Activated CD4-positive, alpha-beta memory T cell treated with anti-CD3 and anti-CD28 coated beads, Interleukin-2, amount 10 ng/mL, durations not matched to agents 7 days and 5 days (primary cell): ENCODE measurements at regions not wholly inside any gene's neighbourhood (a gene's known extent, or its start where the extent isn't known, plus 50 kb on each side); places are given as distances from the start of the nearest gene placed in this dataset.

ENCODE experiments used
- CTCF ChIA-PET: fragments of 350-600 bp; sonication (Branson Sonifier 250); formaldehyde crosslinking; loops from one replicate; lab custom pipeline; 2021; ENCODE audit warnings: antibody characterized with exemption, inconsistent platforms; lab: Charles Lee
- POLR2A ChIA-PET: fragments of 350-600 bp; sonication (Branson Sonifier 250); formaldehyde crosslinking; loops from one replicate; lab custom pipeline; 2021; ENCODE audit warnings: antibody characterized with exemption; lab: Charles Lee
- DNase-seq: peaks from one replicate; pipeline ENCODE4 v3.0.0-alpha.2; 2020
- H3K27ac Mint-ChIP-seq: one replicate; pipeline ENCODE4 v1.8.0; 2021; ENCODE audit warnings: mild to moderate bottlenecking, mixed read lengths
- H3K27me3 Mint-ChIP-seq: one replicate; pipeline ENCODE4 v1.8.0; 2021; ENCODE audit warnings: mixed read lengths
- H3K36me3 Mint-ChIP-seq: one replicate; pipeline ENCODE4 v1.8.0; 2021; ENCODE audit warnings: low read depth, mixed read lengths
- H3K4me1 Mint-ChIP-seq: one replicate; pipeline ENCODE4 v1.8.0; 2021; ENCODE audit warnings: mixed read lengths
- H3K4me3 Mint-ChIP-seq: one replicate; pipeline ENCODE4 v1.8.0; 2021; ENCODE audit warnings: mild to moderate bottlenecking, mixed read lengths
- H3K9me3 Mint-ChIP-seq: one replicate; pipeline ENCODE4 v1.8.0; 2021; ENCODE audit warnings: mixed read lengths

DNA sequence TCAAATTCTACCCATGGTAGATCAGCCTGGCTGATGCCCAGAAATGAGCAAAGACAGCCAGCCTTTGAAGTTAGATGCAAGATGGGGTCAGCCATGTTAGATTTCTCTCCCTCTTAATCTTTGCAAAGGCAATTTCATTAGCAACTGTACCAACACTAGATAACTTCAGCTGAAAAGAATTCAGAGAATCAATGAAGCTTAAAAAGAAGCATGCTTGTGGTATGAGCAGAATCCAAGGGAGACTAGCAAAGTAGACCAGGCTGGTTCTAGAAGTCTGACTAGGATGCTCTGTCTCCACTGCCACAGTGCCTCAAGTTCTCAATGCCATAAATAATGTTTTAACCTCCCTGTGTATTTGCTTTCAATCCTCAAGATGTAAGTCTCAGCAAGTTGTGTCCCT is 247.3 kb downstream of the SLC7A11 start:
- Mint-ChIP-seq H3K9me3 (no peaks in the 10 kb centered on the region), H3K36me3 (no peaks in the 10 kb centered on the region), H3K4me3 (no peak overlapping the region), H3K27me3 (no peaks in the 10 kb centered on the region), H3K27ac (no peak overlapping the region), H3K4me1 (no peaks in the 10 kb centered on the region)
- CTCF ChIA-PET = no interaction called here
- POLR2A ChIA-PET = no interaction called here
- no peak for DNase-seq

DNA sequence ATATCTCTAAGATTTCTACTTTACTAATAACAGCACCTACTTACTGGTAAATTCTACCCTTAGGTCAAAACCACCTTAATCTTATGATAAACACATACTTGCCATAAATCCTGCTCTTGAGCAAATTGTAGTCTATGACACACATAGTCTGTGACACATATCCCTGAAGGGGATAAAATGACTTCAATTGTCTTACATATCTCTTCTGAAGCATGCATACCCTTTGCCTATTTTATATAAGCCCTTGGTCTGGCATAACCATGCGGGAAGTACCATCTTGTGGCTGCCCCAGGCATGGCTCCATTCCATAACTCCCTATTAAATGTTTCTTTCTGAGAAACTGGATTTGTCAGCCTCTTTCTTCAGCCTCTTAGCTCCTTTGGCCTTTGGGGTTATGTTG is 248.9 kb downstream of the SLC7A11 start:
- Mint-ChIP-seq H3K4me1 (no peaks in the 10 kb centered on the region), H3K27ac (no peak overlapping the region), H3K36me3 (no peaks in the 10 kb centered on the region), H3K9me3 (no peaks in the 10 kb centered on the region), H3K4me3 (no peak overlapping the region), H3K27me3 (no peaks in the 10 kb centered on the region)
- POLR2A ChIA-PET = no interaction called here
- CTCF ChIA-PET = no interaction called here
- no peak for DNase-seq

GRCh38 chr4:137981277-137981676 is 260.9 kb downstream of the SLC7A11 start:
- CTCF ChIA-PET = no interaction called here
- Mint-ChIP-seq H3K36me3 (no peaks in the 10 kb centered on the region), H3K4me3 (no peak overlapping the region), H3K27me3 (no peaks in the 10 kb centered on the region), H3K27ac (no peak overlapping the region), H3K9me3 (no peaks in the 10 kb centered on the region), H3K4me1 (no peaks in the 10 kb centered on the region)
- no peak for DNase-seq
- POLR2A ChIA-PET = no interaction called here

DNA sequence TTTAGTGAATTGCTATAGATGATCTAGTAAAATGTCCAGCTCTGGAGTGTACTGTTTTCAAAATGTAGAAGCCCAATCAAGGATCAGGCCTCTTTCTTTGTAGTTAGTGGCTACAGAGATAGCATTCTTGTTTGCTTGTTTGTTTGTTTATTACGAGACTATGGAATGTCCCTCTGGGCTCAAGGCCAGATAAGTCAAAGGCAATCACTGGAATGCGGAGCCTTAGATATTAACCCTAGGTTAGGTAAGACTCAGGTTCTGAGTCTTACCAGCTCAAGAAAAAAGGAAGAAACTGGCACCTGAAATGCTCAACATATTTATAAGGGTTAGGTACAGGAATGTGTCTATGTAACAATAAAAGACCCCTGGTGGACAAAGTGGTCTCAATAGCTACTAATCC is 261.5 kb downstream of the SLC7A11 start:
- no peaks in the 10 kb centered on the region for H3K9me3 Mint-ChIP-seq
- POLR2A ChIA-PET = no interaction called here

DNA sequence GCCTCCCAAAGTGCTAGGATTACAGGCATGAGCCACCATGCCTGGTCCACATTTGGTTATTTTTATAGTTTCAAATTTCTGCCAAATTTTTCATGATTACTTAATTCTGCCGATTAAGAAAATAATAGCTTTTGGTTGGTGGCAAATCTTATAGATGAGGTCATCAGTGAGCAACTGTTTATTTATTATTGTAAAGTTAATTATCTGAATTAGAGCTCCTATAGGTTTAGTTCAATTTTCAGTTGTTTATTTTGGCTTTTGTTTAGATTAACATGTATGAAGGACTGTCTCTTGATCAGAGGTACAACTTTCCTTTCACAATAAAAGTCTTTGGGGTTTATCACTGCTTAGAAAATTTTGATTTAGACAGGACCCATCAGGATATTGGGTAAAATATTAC is 262.2 kb downstream of the SLC7A11 start:
- H3K4me3 Mint-ChIP-seq = no peak overlapping the region
- DNase-seq = no peak
- no peaks in the 10 kb centered on the region for H3K9me3 Mint-ChIP-seq
- H3K27me3 Mint-ChIP-seq = no peaks in the 10 kb centered on the region
- CTCF ChIA-PET = no interaction called here
- POLR2A ChIA-PET = no interaction called here
- H3K27ac Mint-ChIP-seq = no peak overlapping the region
- no peaks in the 10 kb centered on the region for H3K36me3 Mint-ChIP-seq
- H3K4me1 Mint-ChIP-seq = no peaks in the 10 kb centered on the region

More for the DNA sequence above, 261.5 kb downstream of the SLC7A11 start:
- CTCF ChIA-PET = no interaction called here
- H3K27me3 Mint-ChIP-seq = no peaks in the 10 kb centered on the region
- no peak for DNase-seq
- H3K4me1 Mint-ChIP-seq = no peaks in the 10 kb centered on the region
- no peak overlapping the region for H3K4me3 Mint-ChIP-seq
- H3K36me3 Mint-ChIP-seq = no peaks in the 10 kb centered on the region
- no peak overlapping the region for H3K27ac Mint-ChIP-seq

- Mint-ChIP-seq H3K36me3 (no peaks in the 10 kb centered on the region), H3K4me1 (peaks cover 2% of the 10 kb centered on the region), H3K27me3 (no peaks in the 10 kb centered on the region), H3K4me3 (no peak overlapping the region), H3K9me3 (peaks cover 10% of the 10 kb centered on the region), H3K27ac (no peak overlapping the region)
- no peak for DNase-seq
- POLR2A ChIA-PET = no interaction called here
- CTCF ChIA-PET = interaction anchor here (0.6 kb wide), 1 partner anchor 1442 kb away, joined by 3 read pairs; no protein-coding TSS in a partner anchor
Measured at GRCh38 chr4:137968956-137969678, 273.0 kb downstream of the SLC7A11 start.

DNA sequence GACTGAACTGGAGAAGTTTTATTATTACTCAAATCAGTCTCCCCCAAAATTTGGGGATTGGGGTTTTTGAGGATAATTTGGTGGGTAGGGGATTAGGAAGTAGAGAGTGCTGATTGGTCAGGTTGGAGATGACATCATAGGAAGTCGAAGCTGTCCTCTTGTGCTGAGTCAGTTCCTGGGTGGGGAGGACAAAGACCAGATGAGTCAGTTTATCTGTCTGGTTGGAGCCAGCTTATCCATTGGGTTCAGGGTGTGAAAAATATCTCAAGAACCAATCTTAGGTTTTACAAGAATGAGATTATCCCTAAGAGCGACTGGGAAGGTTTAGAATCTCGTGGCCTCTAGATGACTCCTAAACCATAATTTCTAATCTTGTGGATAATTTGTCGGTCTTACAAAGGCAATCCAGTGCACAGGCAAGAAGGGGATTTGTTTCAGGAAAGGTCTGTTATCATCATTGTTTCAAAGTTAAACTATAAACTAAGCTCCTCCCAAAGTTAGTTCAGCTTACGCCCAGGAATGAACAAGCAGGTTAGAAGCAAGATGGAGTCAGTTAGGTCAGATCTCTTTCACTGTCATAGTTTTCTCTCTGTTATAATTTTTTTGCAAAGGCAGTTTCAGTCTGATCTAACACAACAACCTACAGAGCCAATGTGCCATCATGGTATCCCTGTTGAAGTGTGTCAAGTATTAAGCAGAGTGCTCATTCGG is 274.5 kb downstream of the SLC7A11 start:
- peaks cover 2% of the 10 kb centered on the region for H3K4me1 Mint-ChIP-seq
- peaks cover 8% of the 10 kb centered on the region for H3K9me3 Mint-ChIP-seq
- CTCF ChIA-PET = no interaction called here
- H3K36me3 Mint-ChIP-seq = no peaks in the 10 kb centered on the region
- H3K27ac Mint-ChIP-seq = no peak overlapping the region
- POLR2A ChIA-PET = no interaction called here
- H3K27me3 Mint-ChIP-seq = no peaks in the 10 kb centered on the region
- H3K4me3 Mint-ChIP-seq = no peak overlapping the region
- no peak for DNase-seq

GRCh38 chr4:137966504-137966903 is 275.6 kb downstream of the SLC7A11 start:
- DNase-seq = no peak
- POLR2A ChIA-PET = no interaction called here
- H3K27ac Mint-ChIP-seq = no peak overlapping the region
- peaks cover 8% of the 10 kb centered on the region for H3K9me3 Mint-ChIP-seq
- H3K36me3 Mint-ChIP-seq = no peaks in the 10 kb centered on the region
- H3K4me1 Mint-ChIP-seq = peaks cover 2% of the 10 kb centered on the region
- H3K4me3 Mint-ChIP-seq = no peak overlapping the region
- CTCF ChIA-PET = no interaction called here
- no peaks in the 10 kb centered on the region for H3K27me3 Mint-ChIP-seq

GRCh38 chr4:137961051-137961438 is 281.1 kb downstream of the SLC7A11 start:
- no peak for DNase-seq
- Mint-ChIP-seq H3K9me3 (no peaks in the 10 kb centered on the region), H3K27ac (no peak overlapping the region), H3K27me3 (no peaks in the 10 kb centered on the region), H3K4me1 (no peaks in the 10 kb centered on the region), H3K36me3 (no peaks in the 10 kb centered on the region), H3K4me3 (no peak overlapping the region)
- ChIA-PET POLR2A (no interaction called here), CTCF (interaction anchor here (0.6 kb wide), 1 partner anchor 1118 kb away, joined by 3 read pairs; no protein-coding TSS in a partner anchor)

DNA sequence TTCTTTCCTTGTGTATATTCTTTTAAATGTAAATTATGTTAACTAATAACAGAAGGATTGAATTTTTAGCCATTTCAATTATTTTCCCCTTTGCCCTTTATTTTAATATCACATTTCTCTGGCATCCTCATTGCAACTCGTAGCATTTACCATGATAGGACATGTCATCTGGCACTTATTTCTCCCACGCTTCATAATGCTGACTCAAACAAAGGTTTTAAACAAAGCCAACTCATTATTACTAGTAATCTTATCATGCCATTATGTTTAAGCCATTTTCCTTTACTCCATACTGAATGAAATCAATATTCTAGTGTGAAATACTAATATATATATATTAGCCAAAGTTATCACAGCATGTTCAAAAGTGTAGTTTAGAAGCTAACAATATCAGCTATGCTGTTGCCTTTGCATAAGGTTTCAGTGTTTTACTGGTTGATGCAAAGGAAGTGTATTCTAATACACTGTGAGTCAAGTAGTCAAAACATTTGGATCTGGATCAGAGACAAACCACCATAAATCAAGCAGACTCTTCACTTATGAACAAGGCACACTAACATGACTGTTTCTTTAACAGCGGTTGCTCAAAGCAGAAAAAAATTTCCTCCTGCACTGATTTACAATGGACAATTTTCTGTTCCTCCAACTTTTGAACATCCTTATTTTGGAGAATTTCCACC is 281.6 kb downstream of the SLC7A11 start:
- Mint-ChIP-seq H3K27ac (no peak overlapping the region), H3K9me3 (no peaks in the 10 kb centered on the region), H3K27me3 (no peaks in the 10 kb centered on the region), H3K4me1 (no peaks in the 10 kb centered on the region), H3K4me3 (no peak overlapping the region), H3K36me3 (no peaks in the 10 kb centered on the region)
- POLR2A ChIA-PET = no interaction called here
- CTCF ChIA-PET = interaction anchor here (0.6 kb wide), 1 partner anchor 1119 kb away, joined by 3 read pairs; no protein-coding TSS in a partner anchor
- DNase-seq = no peak

GRCh38 chr4:137957806-137958205 is 284.3 kb downstream of the SLC7A11 start:
- POLR2A ChIA-PET = no interaction called here
- Mint-ChIP-seq H3K36me3 (no peaks in the 10 kb centered on the region), H3K4me3 (no peak overlapping the region), H3K27ac (no peak overlapping the region), H3K4me1 (no peaks in the 10 kb centered on the region), H3K9me3 (no peaks in the 10 kb centered on the region), H3K27me3 (no peaks in the 10 kb centered on the region)
- no peak for DNase-seq
- CTCF ChIA-PET = no interaction called here

DNA sequence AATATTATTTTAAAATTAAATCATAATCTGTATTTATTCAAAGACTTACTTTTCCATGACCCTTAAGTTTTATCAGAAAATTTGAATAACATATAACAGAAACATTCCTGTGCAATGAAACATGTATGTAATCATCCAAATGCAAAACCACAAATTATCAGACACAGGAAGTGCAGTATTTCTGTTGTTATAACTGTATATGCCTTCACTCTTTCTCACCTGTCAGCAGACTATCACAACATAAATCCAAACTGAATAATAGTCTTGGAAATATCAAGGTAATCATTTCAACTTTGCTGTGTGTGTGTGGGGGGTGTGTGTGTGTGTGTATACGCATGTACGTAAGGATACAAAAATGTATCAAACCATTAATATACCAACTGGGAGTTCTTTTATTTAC is 285.9 kb downstream of the SLC7A11 start:
- POLR2A ChIA-PET = no interaction called here
- Mint-ChIP-seq H3K27ac (no peak overlapping the region), H3K9me3 (no peaks in the 10 kb centered on the region)

DNA sequence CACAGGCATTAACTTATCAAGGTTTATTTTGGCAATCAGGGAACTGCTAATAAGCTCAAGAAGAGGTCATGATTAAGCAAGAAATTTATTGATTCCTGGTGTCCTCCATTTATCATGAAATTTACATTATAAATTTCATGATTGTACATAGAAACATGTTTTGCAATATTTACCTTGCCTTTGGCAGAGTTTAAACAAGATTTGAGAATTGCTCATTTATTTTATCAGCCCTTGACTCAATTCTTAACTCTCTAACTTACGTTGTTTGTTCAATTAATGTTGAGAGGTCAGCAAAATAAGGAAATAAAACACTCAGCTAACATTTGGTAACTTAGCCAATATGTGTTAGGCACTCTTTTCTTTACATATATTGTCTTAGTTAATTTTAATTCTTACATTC is 286.6 kb downstream of the SLC7A11 start:
- CTCF ChIA-PET = no interaction called here

More for the DNA sequence above, 285.9 kb downstream of the SLC7A11 start:
- Mint-ChIP-seq H3K27me3 (no peaks in the 10 kb centered on the region), H3K4me3 (no peak overlapping the region), H3K36me3 (no peaks in the 10 kb centered on the region), H3K4me1 (no peaks in the 10 kb centered on the region)
- no peak for DNase-seq
- CTCF ChIA-PET = no interaction called here

More for the DNA sequence above, 286.6 kb downstream of the SLC7A11 start:
- H3K4me3 Mint-ChIP-seq = no peak overlapping the region
- H3K9me3 Mint-ChIP-seq = no peaks in the 10 kb centered on the region
- H3K27ac Mint-ChIP-seq = no peak overlapping the region
- H3K4me1 Mint-ChIP-seq = no peaks in the 10 kb centered on the region
- POLR2A ChIA-PET = no interaction called here
- DNase-seq = no peak
- no peaks in the 10 kb centered on the region for H3K36me3 Mint-ChIP-seq
- H3K27me3 Mint-ChIP-seq = no peaks in the 10 kb centered on the region
